Endothelial cell of umbilical vein (primary cell): ENCODE measurements at regions not wholly inside any gene's neighbourhood (a gene's known extent, or its start where the extent isn't known, plus 50 kb on each side); places are given as distances from the start of the nearest gene placed in this dataset.

Experiments used
- BruUV-seq: library from RNA; stranded (reverse); fragments of 400-500 nt; replicated peaks from 2 replicates; lab custom pipeline; 2021; lab: Mats Ljungman, UMichigan
- CTCF ChIA-PET: fragments of 300-600, 350-600 bp; sonication (Branson Sonifier 250); formaldehyde crosslinking; loops from one replicate; lab custom pipeline; 2021; ENCODE audit warnings: antibody characterized with exemption, inconsistent platforms; lab: Charles Lee
- POLR2A ChIA-PET: fragments of 300-600, 350-600 bp; sonication (Branson Sonifier 250); formaldehyde crosslinking; loops from one replicate; lab custom pipeline; 2021; ENCODE audit warnings: antibody characterized with exemption, inconsistent platforms; lab: Charles Lee
- DNase-seq: peaks from one replicate; pipeline ENCODE4 v3.0.0-alpha.2; 2011; ENCODE audit warnings: low read depth, low spot score
- FAIRE-seq: peaks from 2 replicates; lab custom pipeline; 2011; peaks lifted over from hg19 to GRCh38; lab: Jason Lieb, UNC
- H2AFZ ChIP-seq: 2 replicates; pipeline ENCODE4 v1.6.0; 2012; ENCODE audit warnings: low read depth, low read length, control low read depth, inconsistent platforms
- H3K27ac ChIP-seq: 2 replicates; pipeline ENCODE4 v1.5.1; 2011; ENCODE audit warnings: low read depth, mild to moderate bottlenecking, control low read depth, low read length, moderate library complexity; ENCODE audit not compliant: insufficient read depth
- H3K27me3 ChIP-seq, 2 experiments: 2 replicates each; pipeline versions ENCODE4 v1.6.0 to v1.6.1; 2011; ENCODE audit warnings: low read length in 2 of 2, mixed read lengths in 1 of 2; ENCODE audit not compliant: control insufficient read depth in 2 of 2, insufficient read depth in 2 of 2
- H3K36me3 ChIP-seq, 2 experiments: 2 replicates in 1 of 2; 3 replicates in 1 of 2; pipeline ENCODE4 v1.5.1; 2011; ENCODE audit warnings: low read length in 2 of 2, mild to moderate bottlenecking in 1 of 2, moderate library complexity in 1 of 2; ENCODE audit not compliant: control insufficient read depth in 2 of 2, insufficient read depth in 2 of 2; ENCODE audit errors: extremely low read depth in 1 of 2
- H3K4me1 ChIP-seq: 3 replicates; pipeline ENCODE4 v1.5.1; 2011; ENCODE audit warnings: mild to moderate bottlenecking, low read length; ENCODE audit not compliant: control insufficient read depth, insufficient read depth; ENCODE audit errors: extremely low read depth
- H3K4me2 ChIP-seq: 2 replicates; pipeline ENCODE4 v1.6.1; 2011; ENCODE audit warnings: low read length, control low read depth, mixed read lengths; ENCODE audit not compliant: insufficient read depth
- H3K4me3 ChIP-seq, 3 experiments: fragments of 200-600 bp in 1 of 3; sonication (generic), shearing (Covaris generic) in 1 of 3; replicated peaks in 1 of 3; 2 replicates each; pipeline ENCODE4 v1.5.1; 2011 to 2016; ENCODE audit warnings: control low read depth in 3 of 3, low read length in 3 of 3, mild to moderate bottlenecking in 2 of 3, inconsistent platforms in 1 of 3, low read depth in 1 of 3, moderate library complexity in 1 of 3; ENCODE audit not compliant: insufficient read depth in 1 of 3
- H3K79me2 ChIP-seq: 2 replicates; pipeline ENCODE4 v1.6.0; 2012; ENCODE audit warnings: low read length, inconsistent platforms; ENCODE audit not compliant: control insufficient read depth, insufficient read depth
- H3K9ac ChIP-seq: replicated peaks from 2 replicates; pipeline ENCODE3; 2011; ENCODE audit warnings: low read length, control low read depth; ENCODE audit not compliant: insufficient read depth; ENCODE audit errors: extremely low read depth
- H3K9me1 ChIP-seq: replicated peaks from 3 replicates; pipeline ENCODE4 v1.6.0; 2011; ENCODE audit warnings: mild to moderate bottlenecking, low read length; ENCODE audit not compliant: control insufficient read depth, insufficient read depth; ENCODE audit errors: extremely low read depth
- H3K9me3 ChIP-seq: replicated peaks from 2 replicates; pipeline ENCODE4 v1.5.1; 2012; ENCODE audit warnings: low read length, inconsistent platforms; ENCODE audit not compliant: control insufficient read depth, insufficient read depth
- H4K20me1 ChIP-seq: replicated peaks from 2 replicates; pipeline ENCODE3; 2011; ENCODE audit warnings: mild to moderate bottlenecking, low read length; ENCODE audit not compliant: control insufficient read depth, insufficient read depth; ENCODE audit errors: extremely low read depth
- CTCF ChIP-seq, 2 donors: IDR thresholded peaks; 1 replicate in 1 of 2; 2 replicates in 1 of 2; pipeline ENCODE4 v1.5.1; 2011; ENCODE audit warnings: low read length in 2 of 2, mild to moderate bottlenecking in 2 of 2, moderate library complexity in 2 of 2, control low read depth in 1 of 2, inconsistent platforms in 1 of 2, low read depth in 1 of 2; ENCODE audit not compliant: insufficient read depth in 1 of 2; ENCODE audit errors: extremely low read depth in 1 of 2
- FOS ChIP-seq: IDR thresholded peaks from 2 replicates; pipeline ENCODE4 v1.6.1; 2011; ENCODE audit warnings: mild to moderate bottlenecking, low read length, moderate library complexity, borderline replicate concordance; ENCODE audit not compliant: insufficient read depth
- JUN ChIP-seq: IDR thresholded peaks from 2 replicates; pipeline ENCODE4 v1.6.1; 2011; ENCODE audit warnings: borderline replicate concordance, low read depth; ENCODE audit not compliant: insufficient read length, insufficient read depth
- POLR2AphosphoS5 ChIP-seq: IDR thresholded peaks from 2 replicates; pipeline ENCODE4 v1.6.1; 2012; ENCODE audit warnings: low read depth, mild to moderate bottlenecking, control low read depth, low read length, moderate library complexity; ENCODE audit not compliant: insufficient read depth
- dilution Hi-C: fragments of 300-500 bp; cut with MboI; formaldehyde crosslinking; loops from one replicate; pipeline ENCODE4 v1.15.0; 2019; ENCODE audit warnings: low sequenced_read_pairs; ENCODE audit not compliant: extremely low pct_ligation_motif_present
- intact Hi-C: fragments of 100-400 bp; cut with micrococcal nuclease; formaldehyde crosslinking; loops from one replicate; pipeline ENCODE4 v1.10.0; 2022

DNA sequence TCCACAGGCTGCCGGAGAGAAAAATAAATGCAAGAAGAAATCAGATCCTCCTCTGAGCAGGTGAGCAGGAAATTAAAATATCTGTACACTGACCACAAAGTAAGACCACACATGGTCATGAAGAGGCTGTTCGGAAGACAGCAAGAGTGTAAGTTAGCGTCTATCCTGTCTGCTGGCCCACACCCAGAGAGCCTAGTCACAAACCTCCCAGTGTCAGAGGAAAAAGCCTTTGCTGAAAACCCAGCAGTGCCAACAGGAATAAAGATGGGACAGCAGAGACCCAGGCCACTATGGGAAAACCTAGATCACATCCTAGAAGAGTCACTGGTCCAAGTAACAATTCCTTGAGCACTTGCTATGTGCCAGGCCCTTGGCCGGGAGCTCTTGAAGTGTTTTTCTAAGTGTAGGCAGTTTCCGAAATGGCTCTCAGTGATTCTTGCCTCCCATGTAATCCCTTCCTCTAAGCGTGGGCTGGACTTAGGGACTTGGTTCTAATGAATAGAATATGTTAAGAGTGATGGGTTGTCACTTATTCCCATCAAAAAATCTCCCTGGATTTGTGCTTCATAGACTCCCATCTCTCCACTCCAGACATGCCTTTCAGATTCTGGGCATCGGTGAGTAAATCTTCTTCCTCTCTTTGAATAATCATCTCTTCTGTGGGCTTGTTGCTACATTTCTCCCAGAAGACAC lies 110.9 kb upstream of the PKDCC start:
- no peak overlapping the region for H3K27ac ChIP-seq
- CTCF ChIA-PET, result interaction anchor here (1.4 kb wide), 1 partner anchor 68 kb away, joined by 3 read pairs; no protein-coding TSS in a partner anchor

More for the DNA sequence above, 110.9 kb upstream of the PKDCC start:
- Histone ChIP-seq H3K79me2 (no peaks in the 10 kb centered on the region), H2AFZ (no peak overlapping the region), H3K9me1 (no peaks in the 10 kb centered on the region), H3K27me3 (peaks cover 5 to 8% of the 10 kb centered on the region in 2 experiments), H3K4me2 (no peak overlapping the region), H3K4me1 (no peaks in the 10 kb centered on the region), H4K20me1 (no peaks in the 10 kb centered on the region), H3K4me3 (no peak overlapping the region), H3K9ac (no peak overlapping the region), H3K9me3 (no peaks in the 10 kb centered on the region), H3K36me3 (no peaks in the 10 kb centered on the region)
- no TSS peak for BruUV-seq
- dilution Hi-C loops, result no loop called here
- TF ChIP-seq FOS (no peak), POLR2AphosphoS5 (no peak), CTCF (IDR thresholded peaks at IDR 0.05; ENCODE audit: extremely low read depth in 1 of 2, insufficient read depth in 1 of 2, low read depth in 1 of 2, low read length in 2 of 2) (no peak), JUN (no peak)
- DNase-seq, result no peak
- POLR2A ChIA-PET, result no interaction called here
- intact Hi-C loops, result no loop called here
- no peak for FAIRE-seq
